D721Med (cell line): ENCODE measurements at regions not wholly inside any gene's neighbourhood (a gene's known extent, or its start where the extent isn't known, plus 50 kb on each side); places are given as distances from the start of the nearest gene placed in this dataset.
"Not testable (repeated sequence)": the region's sequence is repeated elsewhere in the genome, so short reads cannot be mapped to it uniquely, and the experiment has no call there.

Experiments used
- DNase-seq: peaks from one replicate; pipeline ENCODE4 v3.0.0; 2011; ENCODE audit warnings: low spot score; ENCODE audit not compliant: insufficient read length
- FAIRE-seq: peaks from 2 replicates; lab custom pipeline; 2011; peaks lifted over from hg19 to GRCh38; lab: Jason Lieb, UNC
- TF ChIP-seq, protein P1 (sequence below): IDR thresholded peaks from 2 replicates; pipeline ENCODE4 v1.5.1; 2012; ENCODE audit warnings: mild to moderate bottlenecking, control low read depth; ENCODE audit not compliant: insufficient read depth; ENCODE audit errors: missing control alignments

DNA sequence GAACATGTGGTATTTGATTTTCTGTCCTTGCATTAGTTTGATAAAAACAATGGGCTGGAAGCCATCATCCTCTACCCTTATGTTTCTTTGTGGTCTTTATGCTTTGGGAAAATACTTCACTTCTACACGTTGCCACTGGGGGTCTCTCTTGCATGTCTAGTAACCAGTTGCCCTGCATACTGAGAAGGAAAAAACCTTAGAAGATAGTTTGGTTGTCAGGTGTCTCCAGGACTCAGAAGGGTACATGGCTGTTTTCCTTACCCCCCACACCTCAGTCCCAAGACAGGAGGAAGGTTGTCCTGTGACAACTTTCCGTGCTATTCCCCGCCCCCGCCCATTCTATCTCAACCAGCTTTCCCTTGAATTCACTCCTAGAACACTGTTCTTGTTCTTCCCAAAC is 62.1 kb upstream of the LANCL3 start:
- DNase-seq (no peak), FAIRE-seq (peak; percentile 51)
- TF ChIP-seq, protein P1, sequence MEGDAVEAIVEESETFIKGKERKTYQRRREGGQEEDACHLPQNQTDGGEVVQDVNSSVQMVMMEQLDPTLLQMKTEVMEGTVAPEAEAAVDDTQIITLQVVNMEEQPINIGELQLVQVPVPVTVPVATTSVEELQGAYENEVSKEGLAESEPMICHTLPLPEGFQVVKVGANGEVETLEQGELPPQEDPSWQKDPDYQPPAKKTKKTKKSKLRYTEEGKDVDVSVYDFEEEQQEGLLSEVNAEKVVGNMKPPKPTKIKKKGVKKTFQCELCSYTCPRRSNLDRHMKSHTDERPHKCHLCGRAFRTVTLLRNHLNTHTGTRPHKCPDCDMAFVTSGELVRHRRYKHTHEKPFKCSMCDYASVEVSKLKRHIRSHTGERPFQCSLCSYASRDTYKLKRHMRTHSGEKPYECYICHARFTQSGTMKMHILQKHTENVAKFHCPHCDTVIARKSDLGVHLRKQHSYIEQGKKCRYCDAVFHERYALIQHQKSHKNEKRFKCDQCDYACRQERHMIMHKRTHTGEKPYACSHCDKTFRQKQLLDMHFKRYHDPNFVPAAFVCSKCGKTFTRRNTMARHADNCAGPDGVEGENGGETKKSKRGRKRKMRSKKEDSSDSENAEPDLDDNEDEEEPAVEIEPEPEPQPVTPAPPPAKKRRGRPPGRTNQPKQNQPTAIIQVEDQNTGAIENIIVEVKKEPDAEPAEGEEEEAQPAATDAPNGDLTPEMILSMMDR: no peak

DNA sequence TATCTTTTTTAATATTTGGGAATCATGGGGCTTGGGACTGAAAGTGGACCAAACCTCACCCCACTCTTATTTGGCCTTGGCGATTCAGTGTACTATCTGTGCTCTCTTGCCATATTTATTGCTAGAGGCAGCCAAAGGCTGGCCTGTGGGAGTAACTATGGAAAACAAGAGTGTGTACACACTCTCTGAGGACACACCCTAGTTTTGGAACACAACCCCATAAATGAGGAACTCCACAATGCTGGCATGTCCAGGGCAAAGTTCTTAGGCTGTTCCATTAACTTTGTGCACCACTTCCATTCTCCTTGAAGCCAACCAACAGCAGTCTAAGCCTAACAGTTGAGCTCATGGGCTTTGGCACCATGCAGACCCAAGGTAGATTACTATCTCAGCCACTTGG is 54.9 kb upstream of the LANCL3 start:
- DNase-seq, FAIRE-seq: not testable (repeated sequence)

DNA sequence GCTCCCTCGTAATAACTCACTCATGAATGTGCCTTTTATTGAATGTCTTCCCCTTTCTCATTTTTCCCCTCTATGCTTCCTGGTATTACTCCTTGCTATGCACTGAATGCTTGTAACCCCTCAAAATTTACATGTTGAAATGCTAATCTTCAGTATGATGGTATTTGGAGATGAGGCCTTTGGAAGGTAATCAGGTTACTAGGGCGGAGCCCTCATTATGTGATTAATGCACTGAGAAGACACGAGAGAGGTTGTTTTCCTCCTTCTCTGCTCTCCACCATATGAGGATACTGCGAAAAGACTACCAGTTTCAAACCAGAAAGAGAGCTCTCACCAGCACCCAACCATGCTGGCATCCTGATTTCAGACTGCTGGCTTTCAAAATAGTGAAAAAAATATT is 52.2 kb upstream of the LANCL3 start:
- not testable (repeated sequence) for FAIRE-seq

DNA sequence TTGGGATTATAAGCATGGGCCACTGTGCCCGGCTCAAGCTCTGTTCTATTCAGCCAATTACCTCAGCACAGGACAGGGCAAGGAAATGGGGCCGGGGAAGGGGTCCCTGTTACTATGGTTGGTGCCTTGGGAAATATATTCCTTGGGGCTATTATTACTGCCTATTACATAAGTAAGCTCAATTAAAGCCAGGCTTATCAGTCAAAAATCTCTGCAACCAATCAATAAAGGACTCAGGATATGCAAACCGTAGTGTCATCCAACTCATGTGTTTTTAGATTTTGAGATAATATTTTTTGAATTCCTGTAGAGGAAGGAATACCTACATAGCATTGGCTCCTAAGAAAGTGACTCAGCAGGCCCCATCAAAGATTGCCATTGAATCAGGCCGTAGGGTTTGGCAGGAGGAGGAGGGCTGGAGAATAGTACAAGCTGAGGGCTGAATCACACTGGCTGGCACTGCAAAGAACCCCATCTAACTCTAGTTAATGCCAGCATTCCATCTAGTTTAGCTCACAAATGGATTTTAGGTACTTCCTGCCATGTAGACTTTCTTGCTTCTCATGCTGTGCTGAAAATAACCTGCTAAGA is 50.5 kb upstream of the LANCL3 start:
- not testable (repeated sequence) for FAIRE-seq, DNase-seq

More for the DNA sequence above, 52.2 kb upstream of the LANCL3 start:
- DNase-seq: not testable (repeated sequence)
